ENCODE measurements at regions not wholly inside any gene's neighbourhood (a gene's known extent, or its start where the extent isn't known, plus 50 kb on each side); places are given as distances from the start of the nearest gene placed in this dataset.

DNA sequence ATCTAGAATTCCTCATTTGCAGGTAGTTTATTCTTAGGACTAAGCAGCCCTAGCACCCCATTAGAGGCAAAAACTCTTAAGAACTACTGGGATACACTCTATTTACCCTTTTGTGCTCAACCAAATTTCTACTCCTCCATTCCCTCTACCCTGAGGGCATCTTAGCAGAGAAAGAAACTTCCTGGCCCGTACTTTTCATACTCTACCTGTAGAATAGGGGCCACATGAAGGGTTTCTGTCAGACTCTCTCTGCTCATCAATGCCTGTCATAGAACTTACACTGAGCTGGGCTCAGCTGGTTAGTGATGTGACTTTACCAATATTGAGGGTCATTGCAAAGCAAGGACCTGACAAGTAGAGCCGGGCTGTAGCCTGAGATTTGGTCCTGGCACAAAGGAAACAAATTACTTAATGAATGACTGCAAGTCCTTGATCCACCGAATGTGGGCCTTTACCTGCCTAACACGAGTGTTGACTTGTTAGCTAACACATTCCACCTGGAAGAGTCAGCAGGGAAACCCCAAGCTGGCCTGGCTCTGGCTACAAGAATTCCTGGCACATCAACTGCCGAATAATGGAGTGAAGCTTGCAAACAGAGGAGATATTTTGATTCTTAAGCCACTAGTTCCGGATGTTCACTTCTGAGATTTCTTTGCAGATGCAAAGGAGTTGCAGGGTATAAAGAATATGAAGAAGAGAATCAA, 280.5 kb upstream of the JAG1 start:
- CTCF ChIA-PET = no interaction called here
- Histone ChIP-seq H3K9me3 (no peaks in the 10 kb centered on the region), H3K9ac (no peak overlapping the region), H2AFZ (ENCODE audit: low read depth) (no peak overlapping the region), H4K20me1 (ENCODE audit: insufficient read depth) (no peaks in the 10 kb centered on the region), H3K27ac (ENCODE audit: low read depth in 2 of 2, low read length in 1 of 2) (no peak overlapping the region), H3K4me1 (ENCODE audit: control insufficient read depth in 1 of 2, insufficient read depth in 2 of 2, low read depth in 1 of 2, low read length in 1 of 2) (no peaks in the 10 kb centered on the region), H3F3A (replicated peaks; ENCODE audit: insufficient read depth) (no peaks in the 10 kb centered on the region), H3K9me2 (no peaks in the 10 kb centered on the region), H3K79me2 (ENCODE audit: insufficient read depth) (no peaks in the 10 kb centered on the region), H3K4me2 (no peak overlapping the region), H3K27me3 (ENCODE audit: insufficient read depth) (no peaks in the 10 kb centered on the region), H3K36me3 (replicated peaks in 1 of 2; ENCODE audit: control insufficient read depth in 1 of 2, insufficient read depth in 2 of 2, low read length in 1 of 2) (no peaks in the 10 kb centered on the region), H3K4me3 (ENCODE audit: low read depth in 2 of 2, low read length in 1 of 2) (no peak overlapping the region)
- WGBS (ENCODE audit: low lambda C conversion rate) = 41% methylated on average over 6 of the region's 6 CpGs
- no peak for DNase-seq
- POLR2A ChIA-PET = no interaction called here
- TF ChIP-seq TCF12 (IDR thresholded peaks at IDR 0.05) (no peak), SIN3A (IDR thresholded peaks at IDR 0.05; ENCODE audit: borderline replicate concordance, low read depth, low read length) (no peak), MEF2A (IDR thresholded peaks at IDR 0.05; ENCODE audit: borderline replicate concordance, low read depth) (no peak), EP300 (IDR thresholded peaks at IDR 0.05; ENCODE audit: borderline replicate concordance in 1 of 2, low read depth in 1 of 2, low read length in 1 of 2) (no peak), NFIC (IDR thresholded peaks at IDR 0.05; ENCODE audit: borderline replicate concordance) (no peak)
- TF ChIP-seq, protein P1, sequence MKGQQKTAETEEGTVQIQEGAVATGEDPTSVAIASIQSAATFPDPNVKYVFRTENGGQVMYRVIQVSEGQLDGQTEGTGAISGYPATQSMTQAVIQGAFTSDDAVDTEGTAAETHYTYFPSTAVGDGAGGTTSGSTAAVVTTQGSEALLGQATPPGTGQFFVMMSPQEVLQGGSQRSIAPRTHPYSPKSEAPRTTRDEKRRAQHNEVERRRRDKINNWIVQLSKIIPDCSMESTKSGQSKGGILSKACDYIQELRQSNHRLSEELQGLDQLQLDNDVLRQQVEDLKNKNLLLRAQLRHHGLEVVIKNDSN (IDR thresholded peaks at IDR 0.05; ENCODE audit: borderline replicate concordance, low read depth) = no peak

DNA sequence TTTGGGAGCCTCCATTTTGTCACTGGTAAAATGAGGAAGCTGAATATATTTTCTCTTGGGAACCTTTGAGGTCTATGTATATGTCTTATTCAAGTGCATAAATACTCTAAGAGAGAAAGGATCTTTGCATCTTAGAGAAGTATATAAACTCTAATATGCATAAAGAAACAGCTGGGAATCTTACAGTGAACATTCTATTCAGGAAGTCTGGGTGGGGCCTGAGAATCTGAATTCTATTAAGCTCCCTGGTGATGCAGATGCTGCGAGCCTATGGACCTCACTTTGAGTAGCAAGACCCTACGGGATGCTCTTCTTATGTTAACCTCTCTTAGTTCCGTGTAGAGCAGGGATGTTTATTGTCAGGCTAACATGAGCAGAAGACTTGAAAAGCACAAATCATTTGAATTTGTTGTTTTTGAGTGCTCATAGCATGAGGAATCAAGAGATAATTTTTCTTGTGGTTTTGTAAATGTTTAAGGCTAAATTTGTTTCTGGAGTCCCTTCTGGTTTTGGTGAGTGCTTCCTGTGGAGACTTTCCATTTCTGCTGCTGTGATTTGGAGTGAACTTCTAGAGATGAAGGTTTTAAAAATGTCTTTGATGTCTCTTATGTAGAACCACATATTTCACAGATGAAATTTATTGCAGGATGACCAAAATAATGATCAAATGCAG, 281.2 kb upstream of the JAG1 start:
- Histone ChIP-seq H3K4me3 (ENCODE audit: low read depth in 2 of 2, low read length in 1 of 2) (no peak overlapping the region), H3K9ac (no peak overlapping the region), H3K27ac (ENCODE audit: low read depth in 2 of 2, low read length in 1 of 2) (no peak overlapping the region), H3K4me2 (no peak overlapping the region), H3K9me3 (no peaks in the 10 kb centered on the region), H3K9me2 (no peaks in the 10 kb centered on the region), H2AFZ (ENCODE audit: low read depth) (no peak overlapping the region), H3F3A (replicated peaks; ENCODE audit: insufficient read depth) (no peaks in the 10 kb centered on the region), H3K79me2 (ENCODE audit: insufficient read depth) (no peaks in the 10 kb centered on the region), H3K36me3 (replicated peaks in 1 of 2; ENCODE audit: control insufficient read depth in 1 of 2, insufficient read depth in 2 of 2, low read length in 1 of 2) (no peaks in the 10 kb centered on the region), H4K20me1 (ENCODE audit: insufficient read depth) (no peaks in the 10 kb centered on the region), H3K4me1 (ENCODE audit: control insufficient read depth in 1 of 2, insufficient read depth in 2 of 2, low read depth in 1 of 2, low read length in 1 of 2) (no peaks in the 10 kb centered on the region), H3K27me3 (ENCODE audit: insufficient read depth) (no peaks in the 10 kb centered on the region)
- WGBS (ENCODE audit: low lambda C conversion rate) = 83% methylated on average over 3 of the region's 3 CpGs
- DNase-seq = no peak
- TF ChIP-seq, protein P2, sequence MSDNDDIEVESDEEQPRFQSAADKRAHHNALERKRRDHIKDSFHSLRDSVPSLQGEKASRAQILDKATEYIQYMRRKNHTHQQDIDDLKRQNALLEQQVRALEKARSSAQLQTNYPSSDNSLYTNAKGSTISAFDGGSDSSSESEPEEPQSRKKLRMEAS (IDR thresholded peaks at IDR 0.05; ENCODE audit: low read depth) = no peak
- POLR2A ChIA-PET = no interaction called here
- CTCF ChIA-PET = no interaction called here

DNA sequence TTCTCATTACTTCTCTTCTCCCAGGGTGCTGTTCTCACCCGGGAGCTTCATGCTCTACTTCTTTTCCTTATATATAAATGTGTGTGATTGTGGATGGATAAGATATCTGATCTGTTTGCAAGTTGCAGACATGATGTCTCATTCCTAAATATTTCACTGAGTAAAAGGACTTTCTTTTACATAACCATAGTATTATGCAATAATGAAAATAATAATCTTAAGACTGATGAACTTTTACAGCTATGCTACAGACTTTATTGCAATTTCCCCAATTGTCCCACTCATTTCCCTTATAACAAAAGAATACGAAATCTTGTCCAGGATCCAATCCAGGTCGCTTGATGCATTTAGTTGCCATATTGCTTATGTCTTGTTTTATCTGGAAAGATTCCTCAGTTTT, 284.5 kb upstream of the JAG1 start:
- Histone ChIP-seq H3K79me2 (ENCODE audit: insufficient read depth) (no peaks in the 10 kb centered on the region), H3K4me3 (ENCODE audit: low read depth in 2 of 2, low read length in 1 of 2) (no peak overlapping the region), H3K4me1 (ENCODE audit: control insufficient read depth in 1 of 2, insufficient read depth in 2 of 2, low read depth in 1 of 2, low read length in 1 of 2) (no peaks in the 10 kb centered on the region), H3K9me2 (no peaks in the 10 kb centered on the region), H3K36me3 (replicated peaks in 1 of 2; ENCODE audit: control insufficient read depth in 1 of 2, insufficient read depth in 2 of 2, low read length in 1 of 2) (no peaks in the 10 kb centered on the region), H3K27ac (ENCODE audit: low read depth in 2 of 2, low read length in 1 of 2) (no peak overlapping the region), H3K9me3 (no peaks in the 10 kb centered on the region), H3K27me3 (ENCODE audit: insufficient read depth) (no peaks in the 10 kb centered on the region), H3K9ac (no peak overlapping the region), H4K20me1 (ENCODE audit: insufficient read depth) (no peaks in the 10 kb centered on the region), H2AFZ (ENCODE audit: low read depth) (no peak overlapping the region), H3F3A (replicated peaks; ENCODE audit: insufficient read depth) (no peaks in the 10 kb centered on the region), H3K4me2 (no peak overlapping the region)
- POLR2A ChIA-PET = no interaction called here
- no peak for DNase-seq
- TF ChIP-seq NRF1 (IDR thresholded peaks at IDR 0.05; ENCODE audit: low read depth, low read length) = no peak
- TF ChIP-seq GABPA (IDR thresholded peaks at IDR 0.05; ENCODE audit: low read depth) = no peak
- TF ChIP-seq, protein P2 (IDR thresholded peaks at IDR 0.05; ENCODE audit: low read depth) = no peak
- no peak for TF ChIP-seq NFIC (IDR thresholded peaks at IDR 0.05; ENCODE audit: borderline replicate concordance)
- CTCF ChIA-PET = interaction anchor here (0.7 kb wide), 1 partner anchor 309 kb away, joined by 3 read pairs; no protein-coding TSS in a partner anchor
- 75% methylated on average over 3 of the region's 3 CpGs for WGBS (ENCODE audit: low lambda C conversion rate)
